ENCODE measurements at regions not wholly inside any gene's neighbourhood (a gene's known extent, or its start where the extent isn't known, plus 50 kb on each side); places are given as distances from the start of the nearest gene placed in this dataset.

DNA sequence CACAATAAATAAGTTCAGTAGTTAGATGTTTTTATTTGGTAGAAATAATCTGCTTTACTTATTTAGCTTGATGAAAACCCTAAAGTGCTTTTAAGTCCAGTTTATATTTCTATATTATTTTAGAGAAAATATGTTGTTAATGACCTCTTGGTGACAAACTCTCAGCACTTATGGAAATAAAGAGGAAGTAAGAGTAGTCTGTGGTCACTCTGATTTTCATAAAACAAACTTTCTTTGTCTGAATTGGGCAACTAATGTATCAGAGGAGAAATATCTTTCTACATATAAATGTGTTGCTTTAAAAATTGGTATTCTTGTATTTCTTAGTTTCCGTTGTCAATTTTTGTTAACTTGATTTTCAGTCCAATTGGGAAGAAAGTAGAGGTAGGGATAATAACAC is 878.9 kb upstream of the SEL1L start:
- POLR2A ChIA-PET, result no interaction called here

DNA sequence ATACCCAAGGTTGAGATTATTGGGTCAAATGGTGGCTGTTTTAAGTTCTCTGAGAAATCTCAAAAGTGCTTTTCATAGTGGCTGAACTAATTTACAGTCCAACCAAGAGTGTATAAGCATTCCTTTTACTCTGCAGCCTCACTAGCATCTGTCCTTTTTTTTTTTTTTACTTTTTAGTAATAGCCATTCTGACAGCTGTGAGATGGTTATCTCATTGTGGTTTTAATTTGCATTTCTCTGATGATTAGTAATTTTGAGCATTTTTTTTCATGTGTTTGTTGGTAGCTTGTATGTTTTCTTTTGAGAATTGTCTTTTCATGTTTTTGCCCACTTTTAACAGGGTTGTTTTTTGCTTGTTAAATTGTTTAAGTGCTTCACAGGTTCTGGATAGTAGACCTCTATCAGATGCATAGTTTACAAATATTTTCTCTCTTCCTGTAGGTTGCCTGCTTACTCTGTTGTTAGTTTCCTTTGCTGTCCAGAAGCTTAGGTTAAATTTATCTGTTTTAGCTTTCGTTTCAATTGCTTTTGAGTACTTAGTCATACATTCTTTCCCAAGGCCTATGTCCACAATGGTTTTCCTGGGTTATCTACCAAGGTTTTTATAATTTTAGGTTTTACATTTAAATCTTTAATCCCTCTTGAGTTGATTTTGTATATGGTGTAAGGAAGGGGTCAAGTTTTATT is 881.3 kb upstream of the SEL1L start:
- H3K4me3 Mint-ChIP-seq, result no peak overlapping the region
- no peak for DNase-seq
- CTCF ChIA-PET, result no interaction called here
- H3K27me3 Mint-ChIP-seq, result no peaks in the 10 kb centered on the region
- H3K36me3 Mint-ChIP-seq (ENCODE audit: low read depth), result no peaks in the 10 kb centered on the region
- no peak overlapping the region for H3K27ac Mint-ChIP-seq
- POLR2A ChIA-PET, result no interaction called here
- no peaks in the 10 kb centered on the region for H3K4me1 Mint-ChIP-seq
- no peak for ATAC-seq
- H3K9me3 Mint-ChIP-seq (ENCODE audit: low read depth), result peaks cover 19% of the 10 kb centered on the region
- intact Hi-C loops (cut with DNase I, micrococcal nuclease), result no loop called here

More for the DNA sequence above, 878.9 kb upstream of the SEL1L start:
- Mint-ChIP-seq H3K4me3 (no peak overlapping the region), H3K27me3 (no peaks in the 10 kb centered on the region), H3K4me1 (no peaks in the 10 kb centered on the region), H3K27ac (no peak overlapping the region), H3K36me3 (ENCODE audit: low read depth) (no peaks in the 10 kb centered on the region), H3K9me3 (ENCODE audit: low read depth) (peaks cover 7% of the 10 kb centered on the region)
- intact Hi-C loops (cut with DNase I, micrococcal nuclease), result no loop called here
- ATAC-seq (no peak), DNase-seq (no peak)
- CTCF ChIA-PET, result no interaction called here

DNA sequence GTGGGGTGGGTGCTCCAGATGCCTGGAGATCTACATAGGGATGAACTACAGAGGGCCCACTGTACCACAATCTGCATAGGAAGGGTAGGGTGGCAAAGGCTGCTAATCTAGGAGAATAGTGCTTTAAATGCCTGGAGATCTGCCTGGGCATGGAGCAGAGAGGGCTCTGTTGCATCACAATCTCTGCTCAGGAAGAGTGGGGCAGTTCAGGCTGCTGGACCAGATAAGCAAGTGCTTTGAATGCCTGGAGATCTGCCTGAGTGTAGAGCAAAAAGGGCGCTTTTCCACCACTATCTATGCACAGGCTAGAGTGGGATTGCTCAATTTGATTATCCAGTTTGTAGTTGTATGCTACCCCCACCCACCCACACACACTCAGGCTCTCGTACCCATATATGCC is 886.3 kb upstream of the SEL1L start:
- ChIA-PET POLR2A (no interaction called here), CTCF (no interaction called here)
- intact Hi-C loops (cut with DNase I, micrococcal nuclease), result no loop called here
- no peaks in the 10 kb centered on the region for H3K36me3 Mint-ChIP-seq (ENCODE audit: low read depth)
- no peak overlapping the region for H3K4me3 Mint-ChIP-seq
- H3K27ac Mint-ChIP-seq, result no peak overlapping the region
- no peak for ATAC-seq
- DNase-seq, result no peak
- H3K4me1 Mint-ChIP-seq, result no peaks in the 10 kb centered on the region
- H3K9me3 Mint-ChIP-seq (ENCODE audit: low read depth), result peaks cover 25% of the 10 kb centered on the region
- no peaks in the 10 kb centered on the region for H3K27me3 Mint-ChIP-seq

DNA sequence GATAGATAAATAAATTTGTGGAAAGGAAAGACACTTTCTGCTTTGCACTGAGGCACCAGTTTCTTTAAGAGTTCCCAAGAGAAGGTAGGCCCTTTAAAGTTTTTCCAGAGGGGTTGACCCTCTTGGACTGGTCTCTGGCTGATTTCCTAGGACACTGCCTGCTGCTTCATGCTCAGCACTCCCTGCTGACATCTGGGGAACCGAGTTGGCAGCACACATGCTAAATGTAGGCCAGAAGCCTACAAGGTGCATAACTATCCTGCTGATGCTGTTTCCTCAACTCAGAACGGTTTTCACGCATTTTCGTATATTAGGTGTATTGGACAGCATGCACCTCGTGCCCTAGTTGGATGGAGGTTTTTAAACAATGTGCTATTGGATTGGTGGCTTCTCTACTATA is 887.2 kb upstream of the SEL1L start:
- no peak for ATAC-seq
- Mint-ChIP-seq H3K27me3 (no peaks in the 10 kb centered on the region), H3K36me3 (ENCODE audit: low read depth) (no peaks in the 10 kb centered on the region), H3K27ac (no peak overlapping the region), H3K9me3 (ENCODE audit: low read depth) (peaks cover 28% of the 10 kb centered on the region), H3K4me3 (no peak overlapping the region), H3K4me1 (no peaks in the 10 kb centered on the region)
- ChIA-PET CTCF (no interaction called here), POLR2A (no interaction called here)
- intact Hi-C loops (cut with DNase I, micrococcal nuclease), result no loop called here
- no peak for DNase-seq

GRCh38 chr14:82421286-82421685 is 887.6 kb upstream of the SEL1L start:
- no peaks in the 10 kb centered on the region for H3K36me3 Mint-ChIP-seq (ENCODE audit: low read depth)
- H3K4me1 Mint-ChIP-seq, result no peaks in the 10 kb centered on the region
- H3K27me3 Mint-ChIP-seq, result no peaks in the 10 kb centered on the region
- peaks cover 28% of the 10 kb centered on the region for H3K9me3 Mint-ChIP-seq (ENCODE audit: low read depth)
- POLR2A ChIA-PET, result no interaction called here
- CTCF ChIA-PET, result no interaction called here
- no peak overlapping the region for H3K4me3 Mint-ChIP-seq
- DNase-seq (no peak), ATAC-seq (no peak)
- H3K27ac Mint-ChIP-seq, result no peak overlapping the region
- intact Hi-C loops (cut with DNase I, micrococcal nuclease), result no loop called here

DNA sequence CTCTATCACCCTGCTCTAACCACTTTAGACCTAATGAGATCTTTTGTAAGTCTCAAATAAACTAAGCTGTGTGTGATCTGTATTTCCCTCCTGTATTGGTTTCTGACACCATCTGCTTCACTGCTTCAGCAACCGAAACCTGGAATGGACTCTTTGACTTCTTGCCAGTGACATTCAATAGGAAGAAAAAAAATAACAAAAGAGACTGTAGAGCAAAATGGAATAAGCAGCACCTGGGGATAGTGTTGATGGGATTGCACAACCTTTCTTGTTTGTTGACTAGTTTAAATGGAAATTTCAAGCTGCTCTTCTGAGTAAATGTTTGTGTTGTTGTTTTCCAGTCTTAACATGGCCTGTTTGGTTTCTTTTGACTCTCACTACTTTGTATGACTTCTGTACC is 888.6 kb upstream of the SEL1L start:
- ChIA-PET POLR2A (no interaction called here), CTCF (no interaction called here)
- intact Hi-C loops (cut with DNase I, micrococcal nuclease), result no loop called here

DNA sequence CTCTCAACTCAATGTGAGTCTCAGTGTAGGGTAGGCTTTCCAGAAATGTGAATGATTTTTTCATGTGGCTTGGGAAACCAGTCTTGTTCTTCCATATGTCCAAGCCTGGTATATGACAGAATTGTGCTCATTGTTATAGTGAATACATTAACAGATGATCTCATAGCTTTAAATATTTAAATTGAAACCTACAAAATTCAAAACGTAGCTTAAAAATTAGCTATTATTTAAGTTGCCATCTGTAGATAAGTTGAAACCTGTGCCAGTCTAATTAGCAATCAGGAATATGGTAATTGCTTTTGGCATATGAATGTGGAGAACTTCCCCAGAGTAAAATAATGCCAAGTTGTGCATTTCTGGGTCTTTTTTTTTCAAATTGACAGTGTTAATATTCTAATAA is 891.6 kb upstream of the SEL1L start:
- no peaks in the 10 kb centered on the region for H3K36me3 Mint-ChIP-seq (ENCODE audit: low read depth)
- H3K27ac Mint-ChIP-seq, result no peak overlapping the region
- POLR2A ChIA-PET, result no interaction called here
- H3K4me1 Mint-ChIP-seq, result no peaks in the 10 kb centered on the region
- no peak overlapping the region for H3K4me3 Mint-ChIP-seq
- ATAC-seq, result no peak
- intact Hi-C loops (cut with DNase I, micrococcal nuclease), result no loop called here
- H3K9me3 Mint-ChIP-seq (ENCODE audit: low read depth), result peaks cover 16% of the 10 kb centered on the region
- DNase-seq, result no peak
- no peaks in the 10 kb centered on the region for H3K27me3 Mint-ChIP-seq
- CTCF ChIA-PET, result interaction anchor here (0.7 kb wide), 1 partner anchor 520 kb away, joined by 3 read pairs; no protein-coding TSS in a partner anchor

More for the DNA sequence above, 888.6 kb upstream of the SEL1L start:
- DNase-seq (no peak), ATAC-seq (no peak)
- no peak overlapping the region for H3K4me3 Mint-ChIP-seq
- peaks cover 26% of the 10 kb centered on the region for H3K9me3 Mint-ChIP-seq (ENCODE audit: low read depth)
- H3K27ac Mint-ChIP-seq, result no peak overlapping the region
- H3K27me3 Mint-ChIP-seq, result no peaks in the 10 kb centered on the region
- H3K36me3 Mint-ChIP-seq (ENCODE audit: low read depth), result no peaks in the 10 kb centered on the region
- no peaks in the 10 kb centered on the region for H3K4me1 Mint-ChIP-seq

GRCh38 chr14:82431031-82431430 is 897.4 kb upstream of the SEL1L start:
- Mint-ChIP-seq H3K36me3 (ENCODE audit: low read depth) (no peaks in the 10 kb centered on the region), H3K4me1 (no peaks in the 10 kb centered on the region), H3K27ac (no peak overlapping the region), H3K9me3 (ENCODE audit: low read depth) (peaks cover 11% of the 10 kb centered on the region), H3K4me3 (no peak overlapping the region), H3K27me3 (no peaks in the 10 kb centered on the region)
- ChIA-PET CTCF (no interaction called here), POLR2A (no interaction called here)
- DNase-seq (no peak), ATAC-seq (no peak)
- intact Hi-C loops (cut with DNase I, micrococcal nuclease), result no loop called here

DNA sequence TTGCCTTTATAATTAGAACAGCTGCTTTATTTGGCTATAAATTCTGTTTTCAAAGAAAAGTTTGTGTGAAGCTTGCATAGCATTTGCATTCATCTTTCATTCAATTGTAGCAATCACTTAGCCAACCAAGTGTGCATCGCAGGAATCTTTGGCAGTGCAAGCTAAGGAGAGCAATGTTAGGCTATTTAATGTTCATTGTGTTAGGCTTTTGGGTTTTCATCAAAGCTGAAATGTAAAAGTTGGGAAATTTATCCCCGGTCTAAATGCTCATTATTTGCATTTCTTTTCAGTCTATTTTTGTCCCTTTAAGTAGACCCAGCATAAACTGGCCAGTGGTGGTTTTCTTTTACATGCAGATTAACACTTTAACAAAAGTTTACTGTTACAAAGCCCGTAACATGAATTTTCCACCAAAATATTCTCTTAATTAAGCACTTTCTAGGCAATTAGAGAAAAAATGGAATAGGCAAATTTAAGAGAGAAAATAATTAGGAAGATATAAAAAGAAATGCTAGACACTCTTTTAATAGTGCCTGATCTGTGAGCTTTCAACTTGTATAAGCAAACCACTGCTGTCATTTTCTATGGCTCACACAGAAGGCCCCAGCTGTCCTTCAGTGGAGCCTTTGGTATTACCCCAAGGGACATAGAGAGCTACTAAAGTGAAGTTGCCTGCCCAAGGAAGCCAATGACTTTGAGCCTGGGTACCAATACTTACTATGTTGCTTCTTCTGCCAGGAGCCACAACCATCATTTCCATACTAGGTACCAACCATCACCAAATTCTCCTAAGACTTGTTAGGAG is 898.9 kb upstream of the SEL1L start:
- intact Hi-C loops (cut with DNase I, micrococcal nuclease), result no loop called here
- ATAC-seq (no peak), DNase-seq (no peak)
- no peaks in the 10 kb centered on the region for H3K4me1 Mint-ChIP-seq
- H3K4me3 Mint-ChIP-seq, result no peak overlapping the region
- no peaks in the 10 kb centered on the region for H3K36me3 Mint-ChIP-seq (ENCODE audit: low read depth)
- no peaks in the 10 kb centered on the region for H3K27me3 Mint-ChIP-seq
- H3K9me3 Mint-ChIP-seq (ENCODE audit: low read depth), result peaks cover 9% of the 10 kb centered on the region
- H3K27ac Mint-ChIP-seq, result no peak overlapping the region
- CTCF ChIA-PET, result no interaction called here
- POLR2A ChIA-PET, result no interaction called here

- CTCF ChIA-PET, result no interaction called here
- H3K27ac Mint-ChIP-seq, result no peak overlapping the region
- no peaks in the 10 kb centered on the region for H3K36me3 Mint-ChIP-seq (ENCODE audit: low read depth)
- no peaks in the 10 kb centered on the region for H3K27me3 Mint-ChIP-seq
- DNase-seq (no peak), ATAC-seq (no peak)
- intact Hi-C loops (cut with DNase I, micrococcal nuclease), result no loop called here
- H3K4me3 Mint-ChIP-seq, result no peak overlapping the region
- POLR2A ChIA-PET, result no interaction called here
- H3K9me3 Mint-ChIP-seq (ENCODE audit: low read depth), result peaks cover 15% of the 10 kb centered on the region
- H3K4me1 Mint-ChIP-seq, result no peaks in the 10 kb centered on the region
Measured at GRCh38 chr14:82438436-82438835, 904.8 kb upstream of the SEL1L start.

GRCh38 chr14:82441270-82441669 is 907.6 kb upstream of the SEL1L start:
- ATAC-seq (no peak), DNase-seq (no peak)
- intact Hi-C loops (cut with DNase I, micrococcal nuclease), result no loop called here
- ChIA-PET CTCF (no interaction called here), POLR2A (no interaction called here)
- H3K27me3 Mint-ChIP-seq, result no peaks in the 10 kb centered on the region
- H3K9me3 Mint-ChIP-seq (ENCODE audit: low read depth), result peaks cover 12% of the 10 kb centered on the region
- no peaks in the 10 kb centered on the region for H3K36me3 Mint-ChIP-seq (ENCODE audit: low read depth)
- H3K27ac Mint-ChIP-seq, result no peak overlapping the region
- H3K4me1 Mint-ChIP-seq, result no peaks in the 10 kb centered on the region
- no peak overlapping the region for H3K4me3 Mint-ChIP-seq

DNA sequence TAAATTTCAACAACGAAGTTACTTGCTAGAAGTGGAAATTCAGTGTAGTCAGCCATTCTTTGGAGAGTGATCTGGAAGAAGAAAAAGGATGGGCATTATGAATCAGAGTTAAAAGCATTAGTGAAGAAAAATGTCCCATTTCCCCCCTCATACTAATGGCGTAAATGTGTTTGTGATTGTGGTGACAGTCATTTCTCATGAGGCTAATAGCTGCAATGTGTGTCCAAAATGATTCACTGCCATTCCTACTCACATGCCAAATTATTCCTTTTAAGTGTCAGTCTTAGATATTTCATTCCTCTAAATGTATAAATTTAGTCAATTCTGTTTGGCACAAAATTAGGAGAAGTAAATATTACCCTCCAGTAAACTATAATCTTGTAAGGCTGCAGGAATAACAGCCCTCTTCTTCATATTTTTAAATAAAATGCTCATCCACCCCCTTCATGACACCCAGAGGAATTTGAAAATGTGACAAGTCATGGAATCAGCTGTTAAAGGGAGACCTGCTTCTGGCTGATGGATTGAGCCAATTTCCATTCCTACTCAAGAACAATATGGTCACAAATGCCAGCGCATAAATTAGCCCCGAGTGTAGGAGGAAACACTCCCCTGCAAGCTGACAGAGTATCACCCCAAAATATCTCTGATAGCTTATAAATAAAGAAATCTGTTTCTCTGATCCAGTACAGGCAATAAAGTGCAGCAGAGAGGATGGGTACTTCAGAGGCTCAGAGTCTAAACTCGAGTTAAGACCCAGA is 912.3 kb upstream of the SEL1L start:
- Mint-ChIP-seq H3K4me1 (no peaks in the 10 kb centered on the region), H3K27me3 (no peaks in the 10 kb centered on the region), H3K27ac (no peak overlapping the region), H3K36me3 (ENCODE audit: low read depth) (no peaks in the 10 kb centered on the region), H3K9me3 (ENCODE audit: low read depth) (peaks cover 7% of the 10 kb centered on the region), H3K4me3 (no peak overlapping the region)
- intact Hi-C loops (cut with DNase I, micrococcal nuclease), result no loop called here
- DNase-seq (no peak), ATAC-seq (no peak)
- ChIA-PET CTCF (no interaction called here), POLR2A (no interaction called here)
